C1 segment of cervical spinal cord (tissue), 14 donors: ENCODE measurements at regions not wholly inside any gene's neighbourhood (a gene's known extent, or its start where the extent isn't known, plus 50 kb on each side); places are given as distances from the start of the nearest gene placed in this dataset.
"Not testable (repeated sequence)": the region's sequence is repeated elsewhere in the genome, so short reads cannot be mapped to it uniquely, and the experiment has no call there.

Experiments
- DNase-seq, 14 donors: peaks; one replicate each; lab custom pipeline; 2025; lab: John Stamatoyannopoulos, UW

GRCh38 chr1:229146647-229147046 lies 124.3 kb upstream of the RAB4A start:
- DNase-seq: no peak

GRCh38 chr1:229147072-229147471 lies 123.8 kb upstream of the RAB4A start:
- DNase-seq: no peak

GRCh38 chr1:229148041-229148671 lies 122.8 kb upstream of the RAB4A start:
- DNase-seq: no peak

DNA sequence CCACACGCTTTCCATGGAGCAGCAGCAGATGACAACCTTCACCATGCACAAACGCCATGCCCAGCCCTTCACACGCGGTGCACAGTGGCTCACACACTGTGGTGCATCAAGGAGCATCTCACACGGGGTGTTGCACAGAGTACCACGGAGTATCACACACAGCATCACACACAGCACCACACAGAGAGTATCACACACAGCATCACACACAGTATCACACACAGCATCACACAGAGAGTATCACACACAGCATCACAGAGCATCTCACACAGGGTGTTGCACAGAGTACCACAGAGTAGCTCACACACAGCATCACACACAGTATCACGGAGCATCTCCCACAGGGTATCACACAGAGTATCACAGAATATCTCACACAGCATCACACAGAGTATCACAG lies 122.2 kb upstream of the RAB4A start:
- DNase-seq: no peak

DNA sequence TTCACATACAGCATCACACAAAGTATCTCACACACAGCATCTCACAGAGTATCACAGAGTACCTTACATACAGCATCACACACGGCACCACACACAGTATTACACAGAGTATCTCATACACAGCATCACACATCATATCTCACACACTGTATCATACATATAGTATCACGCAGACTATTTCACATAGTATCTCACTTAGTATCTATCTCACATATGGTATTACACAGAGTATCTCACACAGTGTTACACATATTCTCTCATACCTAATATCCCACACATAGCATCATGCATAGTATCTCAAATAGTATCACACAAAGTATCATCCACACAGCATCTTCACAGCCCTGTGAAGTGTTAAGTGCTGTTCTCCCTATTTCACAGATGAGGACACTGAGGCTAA lies 121.5 kb upstream of the RAB4A start:
- no peak for DNase-seq

- no peak for DNase-seq
These were observed 120.4 kb upstream of the RAB4A start for GRCh38 chr1:229150518-229150917.

- not testable (repeated sequence) for DNase-seq
These were observed 119.5 kb upstream of the RAB4A start for GRCh38 chr1:229151412-229151811.

DNA sequence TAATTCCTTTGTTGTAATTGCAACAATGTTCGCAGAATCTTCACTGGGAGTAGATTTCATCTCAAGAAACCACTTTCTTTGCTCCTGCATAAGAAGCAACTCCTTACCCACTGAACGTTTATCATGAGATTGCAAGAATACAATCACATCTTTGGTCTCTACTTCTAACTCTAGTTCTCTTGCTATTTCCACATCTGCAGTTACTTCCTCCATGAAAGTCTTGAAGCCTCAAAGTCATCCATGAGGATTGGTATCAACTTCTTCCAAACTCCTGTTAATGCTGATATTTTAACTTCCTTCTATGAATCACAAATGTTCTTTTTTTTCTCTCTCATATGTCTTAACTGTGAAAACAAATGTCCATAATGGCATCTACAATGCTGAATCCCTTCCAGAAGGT lies 118.6 kb upstream of the RAB4A start:
- no peak for DNase-seq

DNA sequence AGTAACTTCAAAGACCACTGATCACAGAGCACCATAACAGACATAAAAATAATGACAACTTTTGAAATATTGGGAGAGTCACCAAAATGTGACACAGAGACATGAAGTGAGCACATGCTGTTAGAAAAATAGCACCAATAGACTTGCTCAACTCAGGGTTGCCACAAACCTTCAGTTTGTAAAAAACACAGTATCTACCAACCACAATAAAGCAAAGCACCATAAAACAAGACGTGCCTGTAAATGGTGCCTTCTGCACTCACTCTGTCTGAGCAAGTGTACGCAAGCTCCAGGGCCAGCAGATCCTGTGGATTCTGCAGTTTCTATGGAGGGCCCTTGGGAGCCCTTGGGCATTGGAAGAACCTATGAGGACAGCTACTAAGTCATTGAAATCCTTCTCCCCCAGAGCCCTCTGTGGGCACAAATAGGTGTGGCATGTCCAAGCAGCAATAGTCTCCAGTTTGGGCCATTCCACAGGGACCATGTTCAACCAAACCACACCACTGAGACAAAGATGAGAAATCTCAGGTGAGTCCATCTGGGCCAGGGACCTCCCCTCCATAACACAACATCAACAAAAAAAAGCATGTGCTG lies 116.9 kb upstream of the RAB4A start:
- no peak for DNase-seq

DNA sequence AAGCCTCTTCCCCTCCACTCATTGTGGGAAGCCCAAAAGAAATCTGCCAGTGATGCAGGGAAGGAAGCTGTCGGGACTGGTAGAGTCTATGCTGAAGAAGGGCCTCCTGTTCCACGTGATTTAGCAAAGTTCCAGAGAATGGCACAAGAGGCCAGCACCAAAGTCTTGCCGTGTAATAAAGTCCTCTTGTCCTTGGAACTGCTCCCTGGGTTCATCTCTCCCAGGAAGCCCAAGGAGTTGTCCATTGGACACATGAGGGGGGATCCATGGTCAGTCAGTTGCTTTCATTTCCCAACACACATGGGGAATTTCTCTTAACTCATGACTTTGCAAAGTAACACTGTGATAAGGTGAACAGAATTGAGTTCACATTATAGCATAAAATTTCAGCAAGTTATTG lies 116.1 kb upstream of the RAB4A start:
- no peak for DNase-seq

DNA sequence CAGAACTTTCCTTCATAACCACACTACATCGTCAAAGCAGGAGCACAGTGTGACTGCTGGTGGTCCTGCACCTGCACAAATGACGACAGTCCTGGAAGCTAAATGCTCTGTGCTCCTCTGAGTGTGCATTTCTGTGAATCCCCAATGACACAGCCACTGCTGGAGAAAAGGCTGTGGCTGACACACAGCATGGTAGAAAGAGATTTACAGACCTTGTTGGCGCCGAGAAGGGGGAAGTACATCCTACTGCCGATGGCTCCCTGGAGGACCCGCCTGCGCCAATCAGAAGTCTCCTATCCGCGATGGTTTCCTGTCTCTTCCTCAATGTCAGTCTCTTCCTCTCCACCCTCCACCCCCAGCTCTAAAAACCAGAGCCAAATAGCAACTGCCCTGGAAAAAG lies 115.4 kb upstream of the RAB4A start:
- no peak for DNase-seq

GRCh38 chr1:229156872-229157271 lies 114.0 kb upstream of the RAB4A start:
- peak in 1 of 14 donors; percentile 9 for DNase-seq

DNA sequence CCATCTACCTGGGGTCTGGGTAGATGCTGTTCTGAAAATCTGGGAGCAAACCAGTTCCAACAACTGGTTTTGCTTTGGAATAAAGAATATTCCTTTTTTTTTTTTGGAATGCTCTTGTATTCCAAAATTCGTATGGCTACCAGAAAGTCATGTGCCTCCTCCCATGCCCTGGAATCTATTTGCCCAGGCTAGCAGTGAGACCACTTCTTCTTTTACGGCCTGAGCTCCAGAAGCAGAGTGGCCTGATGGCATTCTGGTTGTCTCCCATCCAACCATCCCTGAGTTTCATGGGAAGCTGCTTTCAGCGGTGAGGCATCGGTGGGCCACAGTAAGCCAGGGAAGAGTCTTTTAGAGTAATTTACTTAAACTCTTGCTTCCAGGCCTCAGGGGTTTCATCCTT lies 113.4 kb upstream of the RAB4A start:
- no peak for DNase-seq

GRCh38 chr1:229158341-229158921 lies 112.5 kb upstream of the RAB4A start:
- no peak for DNase-seq

- no peak for DNase-seq
These were observed 112.0 kb upstream of the RAB4A start for GRCh38 chr1:229158927-229159326.

- DNase-seq: no peak
These were observed 111.0 kb upstream of the RAB4A start for GRCh38 chr1:229159668-229160544.

DNA sequence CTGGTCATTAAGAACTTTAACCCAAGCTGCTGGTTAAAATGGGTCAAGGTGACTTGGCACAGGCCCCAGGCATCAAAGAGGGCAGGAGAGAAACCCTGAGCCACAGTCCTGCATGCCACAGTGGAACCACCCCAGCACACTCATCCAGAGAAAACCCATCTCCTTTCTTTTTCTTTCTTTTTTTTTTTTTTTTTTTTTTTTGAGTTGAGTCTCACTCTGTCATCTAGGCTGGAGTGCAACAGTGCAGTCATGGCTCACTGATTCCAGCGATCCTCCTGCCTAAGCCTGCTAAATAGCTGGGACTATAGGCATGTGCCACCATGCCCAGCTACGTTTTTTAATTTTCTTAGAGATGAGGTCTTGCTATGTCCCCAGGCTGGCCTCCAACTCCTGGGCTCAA lies 109.2 kb upstream of the RAB4A start:
- DNase-seq: no peak

DNA sequence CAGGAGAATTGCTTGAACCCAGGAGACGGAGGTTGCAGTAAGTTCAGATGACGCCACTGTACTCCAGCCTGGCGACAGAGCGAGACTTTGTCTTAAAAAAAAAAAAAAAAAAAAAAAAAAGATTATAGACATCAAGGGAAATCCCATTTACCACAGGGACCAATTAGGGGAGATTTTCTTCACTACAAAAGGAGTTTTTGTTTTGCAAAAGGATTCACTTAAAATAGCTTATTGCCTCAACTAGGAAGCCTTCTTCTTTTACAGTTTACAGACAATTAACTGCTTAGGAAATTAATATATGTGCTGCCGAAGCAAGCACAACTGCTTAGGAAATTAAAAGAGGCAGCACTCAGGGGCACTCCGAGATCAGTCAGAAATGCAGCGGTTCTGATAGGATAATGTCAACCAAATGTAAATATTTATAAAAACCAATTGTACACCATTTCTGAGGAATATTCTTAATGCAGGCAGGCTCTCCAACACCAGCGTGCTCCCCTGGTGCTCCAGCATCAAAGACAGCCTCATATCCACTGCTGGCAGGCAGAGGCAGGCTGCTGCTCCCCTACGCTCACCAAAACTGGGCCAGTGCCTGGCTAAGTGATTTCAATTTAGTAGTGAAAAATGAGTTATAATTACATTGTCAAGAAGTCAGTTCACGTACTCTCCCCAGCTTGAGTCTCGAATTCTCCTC lies 107.9 kb upstream of the RAB4A start:
- DNase-seq: no peak

DNA sequence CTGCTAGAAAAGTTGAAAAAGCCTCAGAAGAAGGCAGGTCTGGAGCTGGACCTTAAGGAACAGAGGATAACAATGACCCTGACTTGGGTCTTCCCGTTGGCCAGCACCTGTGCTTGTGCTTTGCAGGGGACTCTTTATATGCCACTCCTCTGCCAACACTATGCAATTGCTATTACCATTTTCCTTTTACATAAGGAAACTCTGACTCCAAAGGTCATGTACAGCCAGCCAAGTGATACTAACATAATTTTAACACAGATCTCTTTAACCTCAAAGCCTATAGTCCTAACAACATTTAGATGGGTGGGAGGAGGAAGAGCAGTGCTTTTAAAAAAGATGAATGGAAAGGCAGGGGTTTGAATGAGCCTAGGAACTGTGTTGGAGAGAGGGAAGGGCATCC lies 106.6 kb upstream of the RAB4A start:
- DNase-seq: no peak

GRCh38 chr1:229164836-229165735 lies 105.8 kb upstream of the RAB4A start:
- no peak for DNase-seq

DNA sequence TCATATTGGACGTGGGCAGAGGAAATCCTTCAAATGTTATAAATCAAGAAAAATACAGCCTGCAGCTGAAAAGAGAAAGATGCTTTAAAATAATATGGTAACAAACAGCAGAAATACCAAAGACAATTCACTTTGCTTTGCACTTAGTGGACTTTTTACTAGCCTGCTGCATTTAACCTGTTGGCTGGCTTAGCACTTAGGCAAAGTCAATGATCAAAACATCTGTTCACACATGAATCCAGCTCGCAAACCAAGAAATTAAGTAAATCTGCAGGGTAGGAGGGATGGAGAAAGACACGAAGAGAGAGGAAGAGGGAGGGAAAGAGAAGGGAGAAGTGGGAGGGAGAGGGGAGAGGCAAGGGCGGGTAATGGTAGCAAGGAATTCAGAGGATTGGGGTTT lies 103.6 kb upstream of the RAB4A start:
- no peak for DNase-seq
